Transverse colon (tissue), 4 donors: ENCODE measurements at regions not wholly inside any gene's neighbourhood (a gene's known extent, or its start where the extent isn't known, plus 50 kb on each side); places are given as distances from the start of the nearest gene placed in this dataset.

ENCODE experiments used
- DNase-seq: peaks from one replicate; pipeline ENCODE4 v3.0.0-alpha.2; 2019
- H3K27ac ChIP-seq, 4 donors: fragments of 200-600 bp; sonication (generic); 2 replicates each; pipeline ENCODE4 v1.5.1; 2016 to 2018; ENCODE audit warnings: inconsistent platforms in 4 of 4
- H3K27me3 ChIP-seq: fragments of 200-600 bp; sonication (generic); 2 replicates; pipeline ENCODE4 v1.5.1; 2017; ENCODE audit warnings: inconsistent platforms
- H3K36me3 ChIP-seq, 4 donors: fragments of 200-600 bp; sonication (generic); 2 replicates each; pipeline ENCODE4 v1.5.1; 2017 to 2019; ENCODE audit warnings: inconsistent platforms in 4 of 4
- H3K4me1 ChIP-seq, 4 donors: fragments of 200-600 bp; sonication (generic); 2 replicates each; pipeline ENCODE4 v1.5.1; 2017 to 2020; ENCODE audit warnings: inconsistent platforms in 4 of 4
- H3K4me3 ChIP-seq, 4 donors: fragments of 200-600 bp; sonication (generic); 1 replicate in 1 of 4; 2 replicates in 3 of 4; pipeline versions ENCODE4 v1.5.1 to v1.6.1; 2017 to 2019; ENCODE audit warnings: inconsistent platforms in 4 of 4
- H3K9me3 ChIP-seq, 2 donors: fragments of 200-600 bp; sonication (generic); 2 replicates each; pipeline ENCODE4 v1.5.1; 2017 to 2019; ENCODE audit warnings: inconsistent platforms in 2 of 2
- CTCF ChIP-seq, 5 experiments: fragments of 200-600 bp in 3 of 5; fragments of 450-650 bp in 2 of 5; sonication (generic) in 3 of 5; IDR thresholded peaks; 1 replicate in 2 of 5; 2 replicates in 3 of 5; pipeline ENCODE4 v1.5.1; 2016 to 2017; ENCODE audit warnings: antibody characterized with exemption in 5 of 5, inconsistent platforms in 3 of 5, mild to moderate bottlenecking in 2 of 5, moderate library complexity in 1 of 5
- EP300 ChIP-seq: sonication (generic); formaldehyde crosslinking; IDR thresholded peaks from one replicate; pipeline ENCODE4 v1.6.1; 2017; ENCODE audit warnings: antibody characterized with exemption, low read depth
- POLR2A ChIP-seq: fragments of 450-650 bp; IDR thresholded peaks from one replicate; pipeline ENCODE4 v1.6.1; 2016; ENCODE audit warnings: antibody characterized with exemption, mild to moderate bottlenecking, moderate library complexity
- POLR2AphosphoS5 ChIP-seq, 3 donors: sonication (generic); formaldehyde crosslinking; IDR thresholded peaks; one replicate each; pipeline ENCODE4 v1.6.1; 2016; ENCODE audit warnings: antibody characterized with exemption in 3 of 3
- WGBS, 2 donors: methylation state at CpG; one replicate each; pipeline ENCODE4 v1.1.5; 2018; ENCODE audit warnings: low coverage in 1 of 2; 5-methylcytosine and 5-hydroxymethylcytosine counted together
- in situ Hi-C, 4 donors: fragments of 200-750 bp; cut with MboI; loops; one replicate each; pipeline versions ENCODE4 v1.15.0 to v1.15.1; 2017; ENCODE audit warnings: low sequenced_read_pairs in 3 of 4, low pct_ligation_motif_present in 1 of 4, low pct_unique_long_range_greater_than_20kb in 1 of 4
- intact Hi-C: fragments of 100-400 bp; cut with DNase I; formaldehyde crosslinking; loops from one replicate; pipeline ENCODE4 v1.15.1; 2023; ENCODE audit warnings: low total_unique reads

- intact Hi-C loops, result no loop called here
- Histone ChIP-seq H3K4me1 (no peaks in the 10 kb centered on the region), H3K27ac (no peak overlapping the region), H3K4me3 (no peak overlapping the region), H3K9me3 (no peaks in the 10 kb centered on the region), H3K27me3 (no peaks in the 10 kb centered on the region), H3K36me3 (no peaks in the 10 kb centered on the region)
- TF ChIP-seq POLR2A, result no peak
- TF ChIP-seq EP300, result no peak
- 71 to 89% methylated on average over 1 of the region's 1 CpG for WGBS, 2 donors
- in situ Hi-C loops, result no loop called here
- DNase-seq, result no peak
Measured at GRCh38 chr1:232170909-232171308, 459.0 kb downstream of the SIPA1L2 start.

- intact Hi-C loops, result no loop called here
- Histone ChIP-seq H3K4me1 (no peaks in the 10 kb centered on the region), H3K4me3 (no peak overlapping the region), H3K27me3 (no peaks in the 10 kb centered on the region), H3K36me3 (no peaks in the 10 kb centered on the region), H3K27ac (no peak overlapping the region), H3K9me3 (no peaks in the 10 kb centered on the region)
- in situ Hi-C loops, result no loop called here
- DNase-seq, result no peak
- WGBS, 2 donors, result 92 to 93% methylated on average over 2 to 5 of the region's 5 CpGs
- TF ChIP-seq EP300 (no peak), POLR2A (no peak), CTCF (IDR thresholded peaks at IDR 0.05) (no peak), POLR2AphosphoS5 (IDR thresholded peaks at IDR 0.05) (no peak)
Measured at GRCh38 chr1:232169436-232169835, 460.5 kb downstream of the SIPA1L2 start.

- in situ Hi-C loops, result no loop called here
- no peak for DNase-seq
- Histone ChIP-seq H3K9me3 (no peaks in the 10 kb centered on the region), H3K4me1 (no peaks in the 10 kb centered on the region), H3K27me3 (no peaks in the 10 kb centered on the region), H3K4me3 (no peak overlapping the region), H3K36me3 (no peaks in the 10 kb centered on the region), H3K27ac (no peak overlapping the region)
- intact Hi-C loops, result no loop called here
- 35 to 43% methylated on average over 2 of the region's 2 CpGs for WGBS, 2 donors
- no peak for TF ChIP-seq POLR2AphosphoS5 (IDR thresholded peaks at IDR 0.05)
- TF ChIP-seq CTCF (IDR thresholded peaks at IDR 0.05), result no peak
- TF ChIP-seq EP300, result no peak
- TF ChIP-seq POLR2A, result no peak
Measured at GRCh38 chr1:232168508-232168907, 461.4 kb downstream of the SIPA1L2 start.

GRCh38 chr1:232166942-232167341, 463.0 kb downstream of the SIPA1L2 start:
- Histone ChIP-seq H3K27me3 (no peaks in the 10 kb centered on the region), H3K4me1 (no peaks in the 10 kb centered on the region), H3K36me3 (no peaks in the 10 kb centered on the region), H3K4me3 (no peak overlapping the region), H3K27ac (no peak overlapping the region), H3K9me3 (no peaks in the 10 kb centered on the region)
- intact Hi-C loops, result no loop called here
- no peak for TF ChIP-seq POLR2A
- no peak for TF ChIP-seq EP300
- WGBS, 2 donors, result 44% methylated on average over 4 of the region's 4 CpGs; no CpG with 5 or more reads in 1 of the 2 donors
- DNase-seq, result no peak
- in situ Hi-C loops, result no loop called here

- Histone ChIP-seq H3K4me3 (no peak overlapping the region), H3K27ac (no peak overlapping the region), H3K36me3 (no peaks in the 10 kb centered on the region), H3K27me3 (no peaks in the 10 kb centered on the region), H3K4me1 (peaks cover 0 to 3% (median 0%) of the 10 kb centered on the region in 4 donors), H3K9me3 (no peaks in the 10 kb centered on the region)
- WGBS, 2 donors, result 66 to 70% methylated on average over 4 of the region's 4 CpGs
- no peak for DNase-seq
- intact Hi-C loops, result no loop called here
- in situ Hi-C loops, result no loop called here
- TF ChIP-seq EP300 (no peak), POLR2A (no peak), POLR2AphosphoS5 (IDR thresholded peaks at IDR 0.05) (no peak), CTCF (IDR thresholded peaks at IDR 0.05) (no peak)
Measured at GRCh38 chr1:232164078-232164963, 465.6 kb downstream of the SIPA1L2 start.
